HUES64 (cell line): ENCODE measurements at regions not wholly inside any gene's neighbourhood (a gene's known extent, or its start where the extent isn't known, plus 50 kb on each side); places are given as distances from the start of the nearest gene placed in this dataset.

Source experiments
- H3K27ac ChIP-seq: 2 replicates; pipeline ENCODE4 v1.7.0; 2013; ENCODE audit warnings: low read depth, low read length, inconsistent platforms
- H3K27me3 ChIP-seq: 2 replicates; pipeline ENCODE4 v1.6.1; 2013; ENCODE audit warnings: mild to moderate bottlenecking, low read length; ENCODE audit not compliant: insufficient read depth
- H3K36me3 ChIP-seq: 2 replicates; pipeline ENCODE4 v1.6.1; 2013; ENCODE audit warnings: mild to moderate bottlenecking, low read length; ENCODE audit not compliant: insufficient read depth
- H3K4me1 ChIP-seq: 2 replicates; pipeline ENCODE4 v1.6.1; 2013; ENCODE audit warnings: mild to moderate bottlenecking, low read length, moderate library complexity; ENCODE audit not compliant: insufficient read depth
- H3K4me3 ChIP-seq: 2 replicates; pipeline ENCODE4 v1.5.1; 2013; ENCODE audit warnings: mild to moderate bottlenecking, low read length, moderate library complexity
- H3K9ac ChIP-seq: 2 replicates; pipeline ENCODE4 v1.6.1; 2013; ENCODE audit warnings: mild to moderate bottlenecking, low read depth, low read length
- H3K9me3 ChIP-seq: 2 replicates; pipeline ENCODE4 v1.6.1; 2013; ENCODE audit warnings: low read depth, low read length; ENCODE audit not compliant: insufficient read depth
- whole genome bisulfite sequencing: fragments of 150-250, 120-280 bp; methylation state at CpG from one replicate; pipeline ENCODE4 v1.1.7; 2013; ENCODE audit warnings: missing lambda C conversion rate; 5-methylcytosine and 5-hydroxymethylcytosine counted together

- Histone ChIP-seq H3K4me1 (peaks cover 11% of the 10 kb centered on the region; the same call in 1 of the 2 replicates), H3K4me3 (no peak overlapping the region), H3K9ac (no peak overlapping the region), H3K27ac (no peak overlapping the region), H3K27me3 (no peaks in the 10 kb centered on the region), H3K36me3 (no peaks in the 10 kb centered on the region), H3K9me3 (no peaks in the 10 kb centered on the region)
- 73% methylated on average over 5 of the region's 6 CpGs for WGBS
These were observed 119.7 kb downstream of the RCN1 start for GRCh38 chr11:32210556-32210955.

- H3K9me3 ChIP-seq = no peaks in the 10 kb centered on the region
- H3K36me3 ChIP-seq = no peaks in the 10 kb centered on the region
- no peak overlapping the region for H3K27ac ChIP-seq
- no peaks in the 10 kb centered on the region for H3K27me3 ChIP-seq
- 78% methylated on average over 5 of the region's 5 CpGs for WGBS
- H3K4me1 ChIP-seq = peaks cover 11% of the 10 kb centered on the region; the same call in 1 of the 2 replicates
- H3K9ac ChIP-seq = no peak overlapping the region
- no peak overlapping the region for H3K4me3 ChIP-seq
These were observed 122.3 kb downstream of the RCN1 start for GRCh38 chr11:32213223-32213622.

- Histone ChIP-seq H3K27me3 (no peaks in the 10 kb centered on the region), H3K4me1 (peaks cover 11% of the 10 kb centered on the region; the same call in 1 of the 2 replicates), H3K27ac (no peak overlapping the region), H3K4me3 (no peak overlapping the region), H3K36me3 (no peaks in the 10 kb centered on the region), H3K9ac (no peak overlapping the region), H3K9me3 (no peaks in the 10 kb centered on the region)
- 92% methylated on average over 1 of the region's 1 CpG for WGBS
These were observed 124.3 kb downstream of the RCN1 start for GRCh38 chr11:32215157-32215556.

- peaks cover 11% of the 10 kb centered on the region; the same call in 1 of the 2 replicates for H3K4me1 ChIP-seq
- no peak overlapping the region for H3K9ac ChIP-seq
- WGBS = over 99% methylated on average over 4 of the region's 4 CpGs
- H3K27ac ChIP-seq = no peak overlapping the region
- H3K9me3 ChIP-seq = no peaks in the 10 kb centered on the region
- H3K4me3 ChIP-seq = no peak overlapping the region
- no peaks in the 10 kb centered on the region for H3K27me3 ChIP-seq
- no peaks in the 10 kb centered on the region for H3K36me3 ChIP-seq
These were observed 125.9 kb downstream of the RCN1 start for GRCh38 chr11:32216749-32217148.

GRCh38 chr11:32219320-32219719, 128.4 kb downstream of the RCN1 start:
- Histone ChIP-seq H3K9ac (no peak overlapping the region), H3K27ac (no peak overlapping the region), H3K4me1 (no peaks in the 10 kb centered on the region), H3K9me3 (no peaks in the 10 kb centered on the region), H3K4me3 (no peak overlapping the region), H3K36me3 (no peaks in the 10 kb centered on the region), H3K27me3 (no peaks in the 10 kb centered on the region)
- whole genome bisulfite sequencing = 91% methylated on average over 7 of the region's 7 CpGs

GRCh38 chr11:32221476-32222032, 130.7 kb downstream of the RCN1 start:
- Histone ChIP-seq H3K36me3 (no peaks in the 10 kb centered on the region), H3K27ac (no peak overlapping the region), H3K9me3 (no peaks in the 10 kb centered on the region), H3K27me3 (no peaks in the 10 kb centered on the region), H3K4me3 (no peak overlapping the region), H3K4me1 (no peaks in the 10 kb centered on the region), H3K9ac (no peak overlapping the region)
- WGBS = 91% methylated on average over 14 of the region's 14 CpGs

- Histone ChIP-seq H3K9ac (no peak overlapping the region), H3K27ac (no peak overlapping the region), H3K36me3 (no peaks in the 10 kb centered on the region), H3K9me3 (no peaks in the 10 kb centered on the region), H3K4me3 (no peak overlapping the region), H3K4me1 (no peaks in the 10 kb centered on the region), H3K27me3 (no peaks in the 10 kb centered on the region)
- 89% methylated on average over 2 of the region's 3 CpGs for WGBS
These were observed 133.7 kb downstream of the RCN1 start for GRCh38 chr11:32224580-32224979.

GRCh38 chr11:32225571-32226285, 134.9 kb downstream of the RCN1 start:
- 90% methylated on average over 12 of the region's 14 CpGs for WGBS
- H3K4me3 ChIP-seq = no peak overlapping the region
- no peak overlapping the region for H3K27ac ChIP-seq
- no peaks in the 10 kb centered on the region for H3K27me3 ChIP-seq
- no peaks in the 10 kb centered on the region for H3K4me1 ChIP-seq
- no peak overlapping the region for H3K9ac ChIP-seq
- H3K36me3 ChIP-seq = no peaks in the 10 kb centered on the region
- H3K9me3 ChIP-seq = no peaks in the 10 kb centered on the region

GRCh38 chr11:32226480-32226879, 135.6 kb downstream of the RCN1 start:
- Histone ChIP-seq H3K4me1 (no peaks in the 10 kb centered on the region), H3K9me3 (no peaks in the 10 kb centered on the region), H3K36me3 (no peaks in the 10 kb centered on the region), H3K27me3 (no peaks in the 10 kb centered on the region), H3K4me3 (no peak overlapping the region), H3K9ac (no peak overlapping the region), H3K27ac (no peak overlapping the region)
- WGBS = 92% methylated on average over 5 of the region's 5 CpGs

- H3K27me3 ChIP-seq = no peaks in the 10 kb centered on the region
- no peak overlapping the region for H3K9ac ChIP-seq
- no peaks in the 10 kb centered on the region for H3K9me3 ChIP-seq
- no peak overlapping the region for H3K4me3 ChIP-seq
- H3K36me3 ChIP-seq = no peaks in the 10 kb centered on the region
- no peak overlapping the region for H3K27ac ChIP-seq
- H3K4me1 ChIP-seq = no peaks in the 10 kb centered on the region
- WGBS = 94% methylated on average over 13 of the region's 13 CpGs
These were observed 138.8 kb downstream of the RCN1 start for GRCh38 chr11:32229576-32230240.

GRCh38 chr11:32231909-32232493, 141.1 kb downstream of the RCN1 start:
- H3K27me3 ChIP-seq = no peaks in the 10 kb centered on the region
- no peak overlapping the region for H3K9ac ChIP-seq
- H3K27ac ChIP-seq = no peak overlapping the region
- no peaks in the 10 kb centered on the region for H3K4me1 ChIP-seq
- WGBS = 63% methylated on average over 3 of the region's 3 CpGs
- H3K36me3 ChIP-seq = no peaks in the 10 kb centered on the region
- no peak overlapping the region for H3K4me3 ChIP-seq
- H3K9me3 ChIP-seq = no peaks in the 10 kb centered on the region
